ENCODE measurements at regions not wholly inside any gene's neighbourhood (a gene's known extent, or its start where the extent isn't known, plus 50 kb on each side); places are given as distances from the start of the nearest gene placed in this dataset.

GRCh38 chr6:87936065-87936464 lies 111.6 kb upstream of the SPACA1 start:
- no peak for DNase-seq (ENCODE audit: low read depth)

GRCh38 chr6:87935196-87935595 lies 112.4 kb upstream of the SPACA1 start:
- no peak for DNase-seq (ENCODE audit: low read depth)

- no peak for DNase-seq (ENCODE audit: low read depth)
These were observed 115.3 kb upstream of the SPACA1 start for GRCh38 chr6:87932361-87932760.

- peak; percentile 23 for DNase-seq (ENCODE audit: low read depth)
These were observed 117.8 kb upstream of the SPACA1 start for GRCh38 chr6:87929843-87930288.

- DNase-seq (ENCODE audit: low read depth) = no peak
These were observed 121.0 kb upstream of the SPACA1 start for GRCh38 chr6:87926687-87927086.

GRCh38 chr6:87926072-87926471 lies 121.6 kb upstream of the SPACA1 start:
- DNase-seq (ENCODE audit: low read depth) = no peak

GRCh38 chr6:87925373-87926060 lies 122.1 kb upstream of the SPACA1 start:
- no peak for DNase-seq (ENCODE audit: low read depth)

- no peak for DNase-seq (ENCODE audit: low read depth)
These were observed 124.1 kb upstream of the SPACA1 start for GRCh38 chr6:87923389-87924050.

GRCh38 chr6:87922947-87923330 lies 124.7 kb upstream of the SPACA1 start:
- DNase-seq (ENCODE audit: low read depth) = no peak

GRCh38 chr6:87922196-87922946 lies 125.3 kb upstream of the SPACA1 start:
- no peak for DNase-seq (ENCODE audit: low read depth)

GRCh38 chr6:87921034-87921433 lies 126.6 kb upstream of the SPACA1 start:
- DNase-seq (ENCODE audit: low read depth) = no peak

GRCh38 chr6:87920245-87920644 lies 127.4 kb upstream of the SPACA1 start:
- DNase-seq (ENCODE audit: low read depth) = no peak

GRCh38 chr6:87919416-87919815 lies 128.2 kb upstream of the SPACA1 start:
- DNase-seq (ENCODE audit: low read depth) = no peak

GRCh38 chr6:87919001-87919400 lies 128.6 kb upstream of the SPACA1 start:
- DNase-seq (ENCODE audit: low read depth) = no peak

GRCh38 chr6:87918461-87918941 lies 129.1 kb upstream of the SPACA1 start:
- DNase-seq (ENCODE audit: low read depth) = no peak

GRCh38 chr6:87917886-87918285 lies 129.8 kb upstream of the SPACA1 start:
- DNase-seq (ENCODE audit: low read depth) = no peak

GRCh38 chr6:87916446-87916845 lies 131.2 kb upstream of the SPACA1 start:
- no peak for DNase-seq (ENCODE audit: low read depth)

- DNase-seq (ENCODE audit: low read depth) = no peak
These were observed 132.8 kb upstream of the SPACA1 start for GRCh38 chr6:87914637-87915395.

- DNase-seq (ENCODE audit: low read depth) = no peak
These were observed 133.7 kb upstream of the SPACA1 start for GRCh38 chr6:87913974-87914373.

GRCh38 chr6:87912102-87912501 lies 135.5 kb upstream of the SPACA1 start:
- DNase-seq (ENCODE audit: low read depth) = no peak

- DNase-seq (ENCODE audit: low read depth) = no peak
These were observed 137.8 kb upstream of the SPACA1 start for GRCh38 chr6:87909849-87910248.
